Fibroblast of upper back skin (primary cell): ENCODE measurements at regions not wholly inside any gene's neighbourhood (a gene's known extent, or its start where the extent isn't known, plus 50 kb on each side); places are given as distances from the start of the nearest gene placed in this dataset.

Experiments used
- DNase-seq: peaks from one replicate; pipeline ENCODE4 v3.0.0-alpha.2; 2013

DNA sequence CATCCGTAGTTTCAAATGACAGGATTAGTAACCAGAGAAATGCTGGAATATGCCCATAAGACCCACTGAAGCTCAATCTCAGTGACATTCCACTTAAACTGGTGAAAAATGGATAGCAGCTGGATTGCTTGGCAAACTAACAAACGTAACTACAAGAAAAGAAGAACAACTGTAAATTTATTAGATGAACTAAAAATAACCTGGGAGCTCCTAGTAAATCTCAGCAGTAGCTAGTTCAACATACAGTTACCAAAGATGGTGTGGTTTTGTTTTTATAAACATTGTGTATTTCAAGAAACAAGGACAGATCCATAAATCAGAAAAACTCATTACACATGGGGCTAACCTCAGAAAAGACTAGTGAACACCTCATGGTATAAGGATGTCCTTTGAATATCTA is 531.9 kb downstream of the XIRP2 start:
- DNase-seq: peak; percentile 16

DNA sequence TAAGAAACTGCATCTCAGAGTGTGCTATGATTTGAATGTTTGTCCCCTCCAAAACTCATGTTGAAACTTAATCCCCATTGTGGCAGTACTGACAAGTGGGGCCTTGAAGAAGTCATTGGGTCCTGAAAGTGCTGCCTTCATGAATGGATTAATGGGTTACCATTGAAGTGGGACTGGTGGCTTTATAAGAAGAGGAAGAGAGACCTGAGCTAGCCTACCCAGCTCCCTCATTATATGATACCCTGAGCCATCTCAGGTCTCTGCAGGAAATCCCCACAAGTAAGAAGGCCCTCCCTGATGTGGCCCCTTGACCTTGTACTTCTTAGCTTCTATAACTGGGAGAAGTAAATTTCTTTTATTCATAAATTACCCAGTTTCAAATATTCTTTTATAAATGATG is 526.8 kb downstream of the XIRP2 start:
- no peak for DNase-seq

DNA sequence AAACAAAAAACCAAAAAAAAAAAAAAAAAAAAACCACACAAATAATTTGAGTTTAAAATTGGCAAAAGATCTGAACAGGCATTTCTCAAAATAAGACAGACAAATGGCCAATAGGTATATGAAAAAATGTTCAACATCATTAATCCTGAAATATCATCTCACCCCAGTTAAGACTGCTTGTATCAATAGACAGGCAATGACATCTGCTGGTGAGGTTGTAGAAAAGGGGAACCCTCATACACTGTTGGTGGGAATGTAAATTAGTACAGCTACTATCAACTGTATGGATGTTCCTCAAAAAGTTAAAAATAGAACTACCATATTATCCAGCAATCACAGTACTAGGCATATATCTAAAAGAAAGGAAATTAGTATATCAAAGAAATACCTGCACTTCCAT is 523.1 kb downstream of the XIRP2 start:
- no peak for DNase-seq

DNA sequence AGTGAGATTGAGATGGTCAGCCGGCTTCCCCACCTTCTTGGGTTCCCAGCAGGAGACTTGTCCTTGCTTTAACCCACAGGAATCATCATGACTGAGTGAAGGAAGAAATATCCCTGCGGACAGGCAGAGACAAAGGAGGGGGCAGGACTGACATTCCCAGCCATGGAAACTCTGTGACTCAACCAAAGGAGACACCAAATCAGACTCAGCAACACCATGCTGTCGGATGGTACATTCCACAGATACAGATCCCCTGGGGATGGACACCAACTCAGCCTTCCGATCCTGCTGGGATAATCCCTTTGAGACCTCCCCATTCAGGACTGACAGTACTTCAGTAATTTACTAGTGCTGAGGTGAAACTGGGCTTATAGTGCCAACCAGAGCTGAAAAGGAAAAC is 518.3 kb downstream of the XIRP2 start:
- peak; percentile 83 for DNase-seq

DNA sequence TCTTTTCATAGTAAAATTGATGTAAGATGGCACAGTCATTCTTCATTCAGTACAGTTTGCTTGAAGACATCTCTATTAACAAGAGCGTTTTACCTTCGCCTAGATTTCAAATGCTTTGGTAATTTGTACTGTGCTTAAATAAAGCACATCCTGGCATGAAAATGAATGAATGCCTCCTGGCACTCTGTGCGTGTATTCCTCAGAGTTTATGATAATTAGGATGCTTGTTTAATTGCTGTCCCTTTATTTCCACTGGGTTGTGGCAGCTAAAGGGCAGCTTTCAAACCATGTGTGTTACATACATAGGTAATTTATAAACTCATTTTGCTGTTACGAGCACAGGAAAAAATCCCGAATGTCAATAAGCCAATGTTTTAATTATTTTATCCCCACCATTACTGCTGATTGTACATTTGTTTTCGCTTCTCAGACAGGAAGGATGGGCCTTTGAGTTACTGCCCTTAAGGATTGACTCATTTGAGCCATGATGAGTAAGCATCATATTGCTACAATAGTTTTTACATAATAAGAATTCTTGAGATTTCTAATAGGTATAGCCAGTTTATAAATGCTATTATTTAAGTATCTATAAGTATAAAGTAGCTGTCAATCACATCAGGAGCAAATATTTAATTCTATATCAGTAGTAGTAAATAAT is 516.5 kb downstream of the XIRP2 start:
- DNase-seq: peak; percentile 51

DNA sequence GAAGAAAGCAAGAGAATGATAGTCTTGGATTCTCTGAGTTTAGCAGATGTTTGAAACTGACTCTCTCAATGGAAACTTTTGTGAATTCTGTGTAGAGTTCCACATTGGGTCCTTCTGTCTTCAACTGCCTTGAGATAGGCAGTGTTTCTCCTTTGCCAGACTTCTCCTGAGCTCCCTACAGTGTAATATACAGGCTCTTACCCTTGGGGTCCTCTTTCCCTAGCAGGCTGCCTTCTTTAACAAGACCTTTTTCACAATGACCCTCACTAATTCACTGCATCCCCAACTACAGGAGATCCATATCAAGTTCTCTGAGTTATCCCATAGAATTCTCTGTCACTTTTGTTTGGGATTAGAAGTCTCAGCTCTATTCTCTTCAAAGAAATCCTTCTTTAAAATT is 513.0 kb downstream of the XIRP2 start:
- DNase-seq: no peak

DNA sequence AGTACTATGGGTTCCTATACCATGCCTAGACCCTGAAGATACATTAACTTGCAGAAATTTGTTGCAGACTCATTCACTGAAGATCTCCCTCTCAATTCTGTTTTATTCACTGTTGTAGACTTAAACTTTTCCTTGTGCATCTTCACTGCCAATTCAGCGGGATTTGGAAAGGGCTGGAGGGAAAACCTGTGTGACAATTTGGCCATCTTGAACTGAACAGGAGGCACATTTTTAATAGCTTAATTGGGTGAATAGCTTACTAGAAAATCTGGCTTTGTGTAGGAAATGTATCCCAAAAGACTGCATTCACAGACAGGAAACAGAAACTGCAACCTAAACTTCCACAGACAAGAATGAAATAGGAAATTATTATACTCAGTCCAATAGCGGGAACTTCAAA is 512.3 kb downstream of the XIRP2 start:
- no peak for DNase-seq

DNA sequence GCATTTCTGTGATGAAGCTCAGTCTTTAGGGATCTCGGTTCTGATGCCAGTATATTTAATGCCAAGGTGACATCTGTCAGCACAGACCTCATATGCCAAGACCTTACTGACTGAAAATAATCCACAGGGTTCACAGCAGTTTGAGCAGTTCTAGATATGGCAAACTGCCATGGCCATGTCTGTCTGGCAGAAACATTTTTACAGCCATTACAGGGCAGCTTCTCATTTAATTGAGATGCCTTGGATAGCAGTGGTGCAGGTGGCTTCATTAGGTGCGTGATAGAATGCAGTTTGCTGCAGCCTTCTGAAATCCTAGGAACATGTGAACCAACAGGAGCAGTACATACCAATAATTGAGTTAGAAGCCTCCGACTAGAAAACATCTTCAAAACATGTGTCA is 510.6 kb downstream of the XIRP2 start:
- no peak for DNase-seq

DNA sequence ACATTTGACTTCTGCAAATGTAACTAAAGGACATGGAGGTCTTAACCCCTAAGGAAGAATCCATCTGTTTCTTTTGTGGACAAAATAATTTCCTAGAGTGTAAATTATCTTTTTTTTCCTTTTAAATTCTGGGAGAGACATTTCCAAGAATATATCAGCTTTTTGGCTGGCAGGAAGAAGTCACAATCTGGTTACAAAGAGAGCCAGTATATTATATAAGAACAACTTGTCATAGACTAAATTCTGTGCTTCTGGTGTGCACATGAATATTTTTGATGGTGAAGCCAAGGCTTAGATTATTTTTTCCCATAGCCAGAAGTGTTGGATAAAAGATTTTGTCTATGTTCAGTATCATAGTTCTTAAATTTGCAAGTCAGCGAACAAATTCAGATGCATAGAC is 500.6 kb downstream of the XIRP2 start:
- no peak for DNase-seq

DNA sequence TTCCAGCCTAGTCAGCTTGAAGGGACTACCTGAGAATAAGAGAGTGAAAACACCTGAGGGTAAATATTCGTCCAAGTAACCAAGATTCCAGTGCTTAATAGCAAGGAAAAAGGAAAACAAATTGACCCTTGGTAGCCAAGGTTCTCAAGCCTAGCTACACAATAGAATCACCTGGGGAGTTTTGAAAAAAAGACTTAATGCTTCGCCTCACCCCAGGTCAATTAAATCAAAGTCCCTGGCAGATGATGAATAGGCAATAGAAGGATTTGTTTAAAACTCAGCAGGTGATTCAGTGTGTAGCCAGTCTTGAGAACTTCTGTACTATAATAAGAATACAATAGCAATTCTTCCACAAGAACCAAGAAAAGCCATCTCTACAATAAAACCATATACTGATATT is 500.2 kb downstream of the XIRP2 start:
- no peak for DNase-seq

DNA sequence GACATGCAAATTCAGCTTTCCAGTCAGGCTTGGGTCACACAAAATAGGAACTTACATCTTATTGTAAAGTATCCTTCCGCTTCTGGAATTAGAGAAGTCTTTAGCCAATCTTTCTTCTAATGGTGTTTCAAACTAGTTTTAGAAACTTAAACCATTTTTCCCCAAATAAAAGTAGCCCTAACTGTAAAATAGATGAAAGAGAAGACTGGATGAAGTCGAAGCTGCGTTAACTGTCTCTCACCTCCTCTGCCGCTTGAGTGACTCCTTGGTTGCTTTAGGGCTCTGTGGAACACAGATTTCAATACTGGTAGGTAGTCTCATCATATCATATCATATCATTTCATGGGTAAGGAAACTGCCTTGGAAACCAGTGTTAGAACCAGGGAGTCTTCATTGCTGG is 498.4 kb downstream of the XIRP2 start:
- no peak for DNase-seq

DNA sequence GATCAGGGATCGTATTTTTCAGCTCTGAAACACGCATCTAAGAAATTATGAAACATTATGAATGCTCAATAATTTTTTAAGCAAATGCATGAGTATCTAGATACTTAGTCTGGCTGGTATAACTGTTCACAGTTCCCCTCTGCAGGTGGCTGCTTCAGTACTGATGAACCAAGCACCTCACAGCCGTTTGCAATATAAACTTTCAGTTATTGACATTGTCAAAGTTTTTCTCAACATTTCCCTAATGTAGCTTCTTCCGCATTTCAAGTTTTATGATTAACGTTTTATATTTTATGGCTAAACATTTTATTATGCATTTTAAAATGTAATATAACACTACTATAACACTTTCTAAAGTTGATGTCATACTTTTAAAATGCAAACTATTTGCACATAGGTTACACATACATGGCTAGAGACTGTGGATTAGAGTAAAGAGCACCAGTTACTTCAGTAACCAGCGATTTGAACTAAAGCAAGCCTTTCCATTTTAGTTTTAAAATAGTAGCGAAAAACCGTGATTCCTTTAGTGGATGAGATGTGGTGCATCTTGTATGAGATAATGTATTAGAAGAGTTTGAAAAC is 495.4 kb downstream of the XIRP2 start:
- DNase-seq: no peak

DNA sequence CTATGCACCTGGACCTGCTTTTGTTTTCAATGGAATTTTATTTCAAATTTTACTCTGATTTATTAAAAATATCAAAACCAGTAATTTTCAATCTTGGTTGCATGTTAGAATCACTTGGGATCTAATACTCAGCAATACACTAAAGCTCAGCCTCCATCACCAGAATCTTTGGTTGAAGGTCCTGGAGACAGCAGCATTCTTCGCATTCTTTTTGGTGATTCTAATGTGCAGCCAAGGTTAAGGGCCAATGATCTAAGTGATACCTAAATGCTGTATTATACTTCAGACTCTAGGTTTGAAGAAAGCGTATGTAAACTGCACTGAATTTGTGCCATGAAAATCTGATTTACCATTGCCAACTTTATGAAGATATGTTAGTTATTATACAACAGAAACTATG is 493.1 kb downstream of the XIRP2 start:
- DNase-seq: no peak

DNA sequence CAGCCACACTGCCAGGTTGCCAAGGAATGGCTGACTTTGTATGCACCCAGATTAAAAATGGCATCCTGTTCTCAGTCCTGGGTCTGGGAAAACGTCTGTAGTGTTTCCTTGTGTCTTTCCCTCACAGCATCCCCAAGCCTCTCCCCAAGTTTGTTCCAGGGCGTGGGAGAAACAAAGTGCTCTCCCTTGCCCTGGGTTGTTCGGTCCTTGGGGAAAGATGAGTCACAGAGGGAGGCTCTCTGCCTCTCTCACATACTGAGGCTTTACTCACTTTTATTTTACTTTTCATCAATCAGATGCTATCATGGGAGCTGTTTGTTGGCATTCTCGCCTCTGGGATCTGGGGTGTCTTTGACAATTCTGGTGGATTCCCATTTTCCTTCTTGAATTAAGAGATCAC is 492.3 kb downstream of the XIRP2 start:
- DNase-seq: no peak

DNA sequence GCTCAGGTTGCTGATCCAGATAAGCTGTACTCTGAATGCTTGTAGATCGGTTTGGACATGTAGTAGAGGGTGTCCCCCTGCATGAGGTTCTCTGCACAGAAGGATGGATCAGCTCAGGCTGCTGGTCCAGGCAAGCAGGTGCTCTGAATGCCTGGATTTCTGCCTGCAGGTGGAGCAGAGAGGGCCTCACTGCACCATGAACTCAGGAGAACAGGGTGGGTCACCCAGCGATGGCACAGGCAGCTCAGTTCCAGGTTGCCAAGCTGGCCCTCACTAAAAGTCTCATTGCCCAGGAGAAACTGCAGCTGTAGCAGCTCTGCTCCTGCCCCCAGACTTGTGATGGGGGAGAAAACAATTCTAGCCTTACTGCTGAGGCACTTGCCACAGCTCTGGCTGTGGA is 491.8 kb downstream of the XIRP2 start:
- no peak for DNase-seq

DNA sequence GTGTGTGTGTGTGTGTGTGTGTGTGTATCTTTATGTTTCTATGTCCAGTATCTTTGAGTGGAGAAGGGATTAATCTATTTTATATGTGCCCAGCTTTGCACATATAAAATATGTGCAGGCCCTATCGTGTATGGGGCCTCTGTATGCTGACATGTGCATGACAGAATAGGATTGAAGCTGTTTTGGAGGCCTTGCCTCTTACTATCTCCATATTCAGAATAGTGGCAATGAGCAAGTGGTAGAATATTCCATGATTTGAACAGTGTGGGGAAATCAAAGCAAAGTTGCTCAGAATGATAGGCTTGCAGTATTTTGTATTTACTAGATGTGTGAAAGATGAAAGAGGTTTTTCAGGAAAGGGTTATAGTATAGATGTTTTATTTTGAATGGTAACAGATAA is 480.8 kb downstream of the XIRP2 start:
- no peak for DNase-seq

DNA sequence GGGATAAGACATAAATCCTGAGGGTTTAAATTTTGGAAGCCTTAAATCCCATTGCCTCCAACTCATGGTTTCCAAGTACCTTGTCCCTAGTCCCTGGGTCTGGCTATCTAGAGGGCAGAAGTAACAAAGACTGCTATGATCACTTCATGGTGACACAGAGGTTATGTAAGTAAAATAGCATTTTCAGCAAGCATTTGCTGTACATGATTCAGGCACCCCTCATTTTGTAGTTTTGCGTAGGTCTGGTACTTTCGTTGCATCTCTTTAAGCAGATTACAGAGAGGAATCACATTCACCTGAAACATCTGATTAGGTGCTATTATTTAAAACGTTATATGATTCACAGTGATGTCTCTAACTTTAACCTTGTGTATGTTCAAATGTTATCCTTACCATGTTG is 480.1 kb downstream of the XIRP2 start:
- DNase-seq: no peak

DNA sequence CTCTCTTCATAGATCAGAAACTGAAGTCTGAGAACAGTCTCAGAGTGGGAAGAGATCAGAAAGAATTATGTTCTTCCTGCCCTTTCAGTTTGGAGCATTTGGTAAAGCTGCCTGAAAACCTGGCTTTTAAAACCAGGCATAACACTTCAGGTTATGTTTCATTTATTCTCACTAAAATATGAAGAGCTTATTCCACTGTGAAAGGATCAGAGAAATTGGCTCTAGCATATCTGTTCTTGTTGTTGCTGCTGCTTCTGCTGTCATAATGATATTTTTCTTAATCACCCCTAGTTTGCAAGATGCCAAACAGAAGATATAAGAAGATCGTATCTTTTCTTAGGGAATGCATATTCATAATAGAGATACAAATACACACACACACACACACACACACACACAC is 476.9 kb downstream of the XIRP2 start:
- no peak for DNase-seq

DNA sequence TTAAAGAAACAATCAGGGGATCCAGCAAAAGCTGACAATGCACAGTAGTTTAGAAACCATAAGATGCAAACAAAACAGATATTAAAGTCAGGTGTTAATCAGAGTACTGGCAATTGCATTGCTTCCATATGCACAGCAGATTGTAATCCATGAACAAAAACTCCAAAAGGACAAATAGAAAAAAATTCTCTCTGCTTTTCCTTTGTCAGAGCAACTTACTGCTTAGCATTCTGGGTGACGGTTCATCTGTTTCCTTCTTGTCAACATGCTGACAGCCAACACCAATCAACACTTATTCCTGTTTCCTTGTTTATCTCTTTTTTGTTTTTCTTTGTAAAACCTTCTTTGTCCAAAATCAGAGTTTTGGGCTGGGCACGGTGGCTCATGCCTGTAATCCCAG is 473.1 kb downstream of the XIRP2 start:
- DNase-seq: no peak

DNA sequence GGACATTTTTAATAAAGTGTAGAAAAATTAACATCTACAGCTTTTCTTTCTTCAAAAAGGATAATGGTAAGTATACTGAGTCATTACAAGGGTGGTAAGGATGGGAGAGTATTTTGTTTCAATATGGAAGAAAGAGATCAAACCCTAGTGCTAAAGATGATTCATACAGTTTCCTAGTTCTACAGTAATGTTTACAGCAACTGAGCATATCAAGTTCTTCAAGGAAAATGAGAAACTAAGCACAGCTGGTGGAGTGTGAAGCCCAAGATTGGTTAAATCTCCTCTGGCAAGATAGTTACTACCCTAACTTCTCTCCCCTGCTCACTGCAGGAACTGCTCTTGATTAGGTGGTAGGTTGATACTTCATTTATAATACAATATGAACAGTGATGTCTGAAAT is 467.5 kb downstream of the XIRP2 start:
- DNase-seq: no peak

DNA sequence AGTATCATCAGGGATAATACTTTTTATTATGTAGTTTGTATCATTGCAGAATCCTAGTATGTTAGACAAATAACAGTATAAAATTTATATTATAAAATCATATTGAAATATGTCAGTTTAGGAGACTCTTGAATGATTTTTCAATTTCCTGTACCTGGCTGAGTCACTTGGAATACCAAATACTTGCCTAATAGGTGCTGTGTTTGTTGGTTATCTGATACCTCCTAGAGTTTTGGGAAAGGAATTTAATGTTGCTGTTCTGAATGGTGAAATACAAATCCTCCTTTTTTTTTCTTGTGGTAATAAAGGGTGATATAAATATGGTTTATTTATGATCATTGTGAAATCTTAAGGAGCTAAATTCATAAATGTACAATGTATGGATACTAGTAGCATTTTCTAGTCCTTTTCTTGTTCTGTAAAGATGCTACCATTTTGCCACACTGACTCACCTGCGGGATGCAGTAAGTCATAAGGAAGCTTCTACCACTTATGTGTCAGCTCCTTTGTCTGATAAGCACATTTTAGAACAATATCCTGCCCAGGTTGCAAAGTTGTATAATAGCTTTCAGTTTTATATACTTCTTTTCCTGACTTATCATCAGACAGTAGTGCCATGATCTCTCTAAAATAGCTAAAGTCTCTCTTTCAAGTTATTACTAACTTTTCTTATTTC is 465.5 kb downstream of the XIRP2 start:
- no peak for DNase-seq

DNA sequence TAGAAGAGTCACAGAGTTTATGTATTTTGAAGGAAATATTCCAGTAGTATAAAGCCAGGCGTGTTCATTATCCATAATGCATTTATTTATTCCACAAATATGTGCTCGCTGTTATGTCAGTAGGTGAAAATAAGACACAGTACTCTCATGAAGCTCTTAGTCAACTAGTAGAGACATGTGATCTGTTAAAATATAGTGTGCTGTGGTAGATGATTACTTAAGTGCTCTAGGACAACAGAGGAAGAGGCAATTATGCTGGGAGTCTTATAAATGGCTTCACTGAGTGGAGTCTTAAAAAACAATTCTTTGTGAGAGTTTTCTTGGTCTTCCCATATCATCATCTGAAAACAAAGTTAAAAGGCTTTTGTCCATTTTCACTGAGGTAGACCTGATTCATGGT is 457.3 kb downstream of the XIRP2 start:
- DNase-seq: no peak

DNA sequence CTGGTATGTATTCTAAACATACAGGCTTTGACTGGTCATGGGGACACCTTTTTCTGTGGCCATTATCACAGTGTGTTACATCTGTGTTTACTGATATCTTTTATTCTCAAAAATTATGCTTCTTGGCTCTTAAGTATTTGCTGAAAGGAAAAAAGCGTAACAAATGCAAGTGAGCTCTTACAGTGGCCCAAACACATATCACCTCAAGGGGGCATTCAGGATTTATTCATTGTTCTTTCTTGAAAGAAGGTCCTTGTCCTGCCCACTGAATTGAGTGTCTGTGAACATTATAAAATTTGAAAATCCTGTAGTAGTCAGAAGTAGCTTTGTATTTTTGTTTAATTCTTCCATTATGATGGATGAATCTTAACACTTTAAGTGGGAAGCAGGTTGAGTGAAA is 454.5 kb downstream of the XIRP2 start:
- peak; percentile 3 for DNase-seq

DNA sequence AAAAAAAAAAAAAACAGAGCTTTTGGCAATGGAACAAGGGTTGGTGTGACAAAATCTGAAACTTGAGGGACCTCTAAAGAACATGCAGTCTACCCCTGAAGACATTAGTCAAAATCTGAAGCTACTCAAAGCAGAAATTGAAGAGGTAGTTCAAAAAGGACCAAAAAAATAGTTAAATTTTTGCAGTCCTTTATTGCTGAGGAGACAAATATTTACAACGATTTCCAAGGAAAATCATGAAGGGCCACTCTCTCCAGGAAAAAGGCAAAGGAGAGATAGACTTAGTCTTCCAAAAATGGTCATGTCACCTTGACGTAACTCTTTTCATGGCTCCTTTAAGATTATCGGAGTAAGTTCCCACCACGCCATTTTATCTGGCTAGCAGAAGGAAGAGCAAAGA is 452.0 kb downstream of the XIRP2 start:
- no peak for DNase-seq

DNA sequence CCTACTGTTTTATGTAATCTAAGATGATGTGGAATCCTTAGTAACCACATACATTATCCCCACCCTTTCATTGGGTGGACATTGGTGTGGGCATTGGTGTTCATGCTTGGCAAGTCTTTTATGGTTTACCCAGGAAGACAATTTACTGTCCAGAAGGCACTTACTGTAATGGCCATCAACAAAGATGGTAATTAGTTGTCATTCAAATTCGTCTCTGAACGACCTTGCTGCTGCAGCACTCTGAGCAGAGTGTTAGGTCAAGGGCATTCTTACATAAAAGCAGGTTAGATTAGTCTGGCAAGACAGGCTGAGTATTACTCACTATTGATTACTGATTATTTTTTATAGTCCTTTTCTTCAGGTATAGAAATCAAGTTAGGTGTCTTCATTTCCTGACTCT is 447.9 kb downstream of the XIRP2 start:
- DNase-seq: no peak
